Activated CD4-positive, alpha-beta T cell treated with anti-CD3 and anti-CD28 coated beads, Interleukin-2, amount 50 U/mL, for 16 hours (primary cell): ENCODE measurements at regions not wholly inside any gene's neighbourhood (a gene's known extent, or its start where the extent isn't known, plus 50 kb on each side); places are given as distances from the start of the nearest gene placed in this dataset.

ENCODE experiments used
- DNase-seq: peaks from one replicate; pipeline ENCODE4 v3.0.0-alpha.2; 2020

DNA sequence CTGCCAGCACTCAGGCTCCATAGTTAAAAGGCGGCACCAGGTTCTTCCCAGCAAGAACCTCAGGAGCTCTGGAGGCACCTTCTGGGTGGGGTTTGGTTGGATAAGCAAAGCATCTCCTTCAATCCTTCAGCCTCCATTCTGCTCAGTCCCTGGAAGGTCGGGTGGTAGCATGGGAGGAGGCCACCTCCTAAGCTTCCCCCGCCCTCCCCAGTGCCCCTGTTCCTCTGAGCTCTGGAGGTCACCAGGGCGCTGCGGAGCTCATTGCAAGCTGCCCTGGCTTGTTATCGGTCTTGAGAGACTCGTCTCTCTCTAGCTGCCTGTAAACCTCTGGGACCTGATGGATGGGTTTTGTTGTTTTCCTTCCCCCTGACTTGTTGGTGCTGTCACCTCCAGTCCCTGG, 124.8 kb downstream of the RPLP1 start:
- no peak for DNase-seq

DNA sequence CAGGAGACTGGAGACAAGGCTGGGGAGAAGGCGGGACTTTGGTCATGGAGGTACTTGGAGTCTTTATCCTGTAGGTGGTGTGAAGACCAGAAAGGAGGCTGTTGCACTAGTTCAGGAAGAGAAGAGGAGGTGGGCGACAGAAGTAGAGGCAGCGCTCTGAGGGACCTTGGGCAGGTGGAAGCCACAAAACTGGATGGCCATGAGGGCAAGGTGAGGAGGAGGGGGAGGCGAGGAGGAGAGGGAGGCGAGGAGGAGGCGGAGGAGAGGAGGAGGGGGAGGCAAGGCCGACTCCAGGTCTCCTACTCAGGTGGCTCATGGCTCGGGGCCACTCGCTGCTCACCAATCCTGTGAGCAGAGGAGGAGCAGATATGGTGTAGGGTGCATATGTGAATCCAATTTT, 125.6 kb downstream of the RPLP1 start:
- no peak for DNase-seq

GRCh38 chr15:69578787-69579583, 126.4 kb downstream of the RPLP1 start:
- no peak for DNase-seq

- DNase-seq, result no peak
Observed at GRCh38 chr15:69579950-69580618, 127.5 kb downstream of the RPLP1 start.

GRCh38 chr15:69583626-69584025, 131.0 kb downstream of the RPLP1 start:
- DNase-seq, result no peak

DNA sequence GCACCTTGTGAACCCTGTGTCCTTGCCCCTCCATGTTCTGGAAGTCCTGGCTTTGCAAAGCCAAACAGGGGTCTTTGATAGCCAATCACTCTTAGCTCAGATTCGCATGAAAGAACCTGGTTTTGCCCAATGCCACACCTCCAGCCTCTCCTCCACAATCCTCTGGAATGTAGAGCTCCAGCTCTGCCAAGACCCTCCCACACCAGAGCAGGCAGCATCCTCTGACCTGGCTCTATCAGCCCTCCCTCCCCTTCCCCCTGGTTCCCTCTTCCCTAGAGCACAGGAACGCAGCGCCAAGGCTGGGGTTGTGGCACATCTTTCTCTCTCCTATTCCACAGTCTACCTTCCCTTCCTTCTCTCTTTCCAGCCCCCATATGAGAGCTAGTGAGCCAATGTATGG, 133.3 kb downstream of the RPLP1 start:
- no peak for DNase-seq

- no peak for DNase-seq
Observed at GRCh38 chr15:69586721-69587120, 134.1 kb downstream of the RPLP1 start.

GRCh38 chr15:69587723-69588426, 135.3 kb downstream of the RPLP1 start:
- no peak for DNase-seq

GRCh38 chr15:69590201-69590710, 137.6 kb downstream of the RPLP1 start:
- no peak for DNase-seq

DNA sequence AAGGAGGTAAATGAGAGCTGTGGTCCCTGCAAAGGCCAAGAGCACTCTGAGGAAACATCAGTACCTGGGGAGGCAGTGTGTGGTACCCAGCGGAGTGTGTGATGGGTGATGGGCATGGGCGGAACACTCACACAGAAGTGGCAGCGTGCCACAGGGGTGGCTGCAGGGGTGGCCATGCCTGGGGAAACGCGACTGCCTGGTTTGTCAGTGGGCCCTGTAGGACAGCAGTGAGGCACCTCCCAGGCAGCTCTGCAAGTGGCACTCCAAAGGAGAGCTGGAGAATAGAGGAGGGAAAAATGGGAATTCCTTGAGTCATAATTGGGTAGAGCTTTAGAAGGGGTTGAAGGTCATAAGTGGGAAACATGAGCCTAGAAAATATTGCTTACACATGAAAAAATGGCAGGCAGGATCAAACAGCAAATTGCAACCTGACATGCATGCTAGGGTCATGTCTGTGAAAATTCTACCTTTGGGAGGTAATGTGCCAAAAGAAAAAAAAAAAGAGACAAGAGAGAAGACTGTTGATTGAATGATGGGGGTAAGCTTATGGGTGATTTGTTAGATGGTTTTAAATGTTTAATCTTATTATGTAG, 138.4 kb downstream of the RPLP1 start:
- DNase-seq, result no peak

- no peak for DNase-seq
Observed at GRCh38 chr15:69591905-69592508, 139.4 kb downstream of the RPLP1 start.

- DNase-seq, result no peak
Observed at GRCh38 chr15:69592954-69593353, 140.3 kb downstream of the RPLP1 start.

GRCh38 chr15:69593488-69593887, 140.9 kb downstream of the RPLP1 start:
- DNase-seq, result no peak

DNA sequence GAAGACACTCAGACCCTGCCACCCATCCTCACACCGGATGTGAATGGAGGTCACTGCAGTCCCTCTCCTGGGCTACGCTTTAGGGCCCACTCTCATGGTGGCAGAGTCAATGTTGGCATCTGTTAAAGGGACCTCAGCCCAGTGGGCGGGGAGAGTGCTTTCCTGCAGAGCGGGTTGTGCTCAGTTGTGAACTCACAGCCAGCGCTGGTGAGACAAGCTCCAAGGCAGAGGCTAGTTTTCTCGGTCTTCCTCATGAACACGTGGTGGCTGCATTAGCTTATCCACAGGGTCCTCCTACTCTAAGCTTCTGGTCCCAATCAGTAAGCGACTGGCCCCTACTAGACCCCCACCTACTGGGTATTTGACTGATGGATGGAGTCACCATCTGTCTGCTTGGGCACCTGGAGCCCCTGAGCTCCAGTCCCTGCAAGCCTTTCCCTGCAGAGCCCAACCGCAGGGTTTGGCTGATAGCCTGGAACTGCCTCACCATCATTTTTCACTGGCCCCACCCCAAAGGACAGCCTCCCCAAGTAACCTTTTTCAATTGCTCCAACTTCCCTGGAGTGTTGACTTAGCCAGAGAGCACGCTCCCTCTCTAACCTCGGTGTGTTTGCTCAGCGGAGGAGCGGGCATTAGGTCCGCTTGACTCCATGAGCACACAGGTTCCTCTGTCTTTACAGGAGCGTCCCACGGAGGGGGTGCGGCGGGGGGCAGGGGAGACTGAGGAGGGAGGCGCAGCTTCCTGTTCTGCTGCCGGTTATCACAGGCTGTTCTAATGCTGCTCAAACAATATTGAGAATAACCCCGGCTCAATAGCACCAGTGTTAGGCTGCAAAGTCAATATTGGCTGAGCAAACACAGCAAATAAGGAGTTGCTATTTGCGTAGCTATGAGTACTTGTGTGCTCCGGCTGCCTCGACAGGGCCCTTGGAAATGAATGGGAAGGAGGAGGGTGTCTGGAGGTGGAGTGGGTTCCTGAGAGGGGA, 141.7 kb downstream of the RPLP1 start:
- DNase-seq, result no peak

- DNase-seq, result no peak
Observed at GRCh38 chr15:69595009-69595791, 142.6 kb downstream of the RPLP1 start.

DNA sequence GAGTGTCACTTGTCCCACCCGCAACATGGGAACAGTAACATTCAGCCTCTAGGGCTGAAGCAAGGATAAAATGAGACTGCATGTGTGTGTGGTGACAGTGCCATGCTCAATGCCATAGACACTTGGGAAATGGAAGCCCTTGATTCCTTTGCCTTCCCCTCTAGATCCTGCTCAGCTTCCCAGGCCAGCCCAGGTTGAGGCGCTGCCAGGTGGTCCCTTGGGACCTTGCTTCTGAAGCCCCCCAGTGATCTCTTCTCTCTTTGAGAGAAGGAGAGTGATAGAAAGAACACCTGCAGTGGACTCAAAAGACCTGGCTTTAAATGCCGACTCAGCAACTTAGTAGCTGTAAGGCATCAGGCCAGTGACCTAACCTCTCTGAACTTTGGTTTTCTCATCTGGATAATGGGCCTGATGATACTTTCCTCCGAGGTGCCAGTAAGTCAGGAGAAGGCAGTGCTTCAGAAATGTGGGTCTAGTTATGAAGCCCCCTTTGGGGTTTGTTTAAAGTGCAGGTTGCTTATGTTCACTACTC, 144.5 kb downstream of the RPLP1 start:
- DNase-seq, result no peak

DNA sequence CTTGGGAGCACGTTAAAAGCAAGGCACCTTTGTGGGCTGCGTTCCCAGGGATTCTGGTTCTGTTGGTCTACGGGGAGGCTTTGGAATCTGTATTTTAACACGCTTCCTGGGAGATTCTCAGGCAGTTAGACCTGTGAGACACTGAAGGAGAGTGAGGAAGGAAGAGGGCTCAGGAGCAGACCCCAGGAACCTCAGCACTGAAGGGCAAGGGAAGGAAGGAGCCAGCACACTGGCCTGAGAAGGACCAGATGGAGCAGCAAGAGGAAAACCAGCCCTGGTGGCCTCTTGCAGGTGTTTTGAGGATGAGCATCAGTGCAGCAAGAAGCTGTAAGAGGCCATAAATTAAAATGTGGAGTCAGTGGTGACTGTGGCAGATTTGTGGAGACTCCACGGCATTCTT, 146.7 kb downstream of the RPLP1 start:
- no peak for DNase-seq

DNA sequence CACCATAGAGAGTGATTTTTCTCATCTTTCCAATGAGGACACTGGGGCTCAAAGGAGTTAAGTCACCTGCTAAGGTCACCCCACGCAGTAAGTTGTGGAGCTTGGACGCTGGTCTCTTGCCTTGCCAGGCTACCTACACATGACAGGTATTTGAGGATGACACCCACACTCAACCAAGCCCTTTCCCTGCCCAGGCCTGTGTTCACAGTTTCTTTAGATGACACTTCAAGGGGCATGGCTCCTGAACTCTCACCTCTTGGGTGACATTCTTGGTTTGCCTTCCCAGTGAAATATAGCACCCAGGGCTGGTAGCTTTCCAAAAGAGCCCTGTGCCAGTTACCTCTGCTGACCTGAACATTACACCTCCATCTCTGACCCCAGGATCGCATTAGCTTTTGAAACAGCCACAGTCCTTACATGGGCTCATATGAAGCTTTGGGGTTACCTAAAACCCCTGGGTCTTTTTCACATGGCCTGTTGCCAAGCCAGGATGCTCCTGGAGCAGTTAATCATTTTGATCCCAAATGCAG, 148.0 kb downstream of the RPLP1 start:
- DNase-seq, result no peak

- DNase-seq, result no peak
Observed at GRCh38 chr15:69601711-69602504, 149.3 kb downstream of the RPLP1 start.
